Psoas muscle (tissue), 7 donors: ENCODE measurements at regions not wholly inside any gene's neighbourhood (a gene's known extent, or its start where the extent isn't known, plus 50 kb on each side); places are given as distances from the start of the nearest gene placed in this dataset.

Source experiments
- ATAC-seq, 4 donors: fragments of 200-7000 bp; cut with Tn5 transposase; one replicate each; pipeline ENCODE4 v1.9.1; 2020; ENCODE audit warnings: moderate library complexity in 3 of 4, mild to moderate bottlenecking in 2 of 4
- DNase-seq, 2 donors: peaks; one replicate each; pipeline ENCODE4 v3.0.0-alpha.2; 2020
- H3K27ac ChIP-seq: fragments of 200-600 bp; one replicate; pipeline ENCODE4 v1.8.0; 2022
- H3K27me3 ChIP-seq, 3 donors: fragments of 200-600 bp in 1 of 3; one replicate each; pipeline versions ENCODE4 v1.6.1 to v1.8.0; 2013 to 2022; ENCODE audit warnings: low read length in 2 of 3, mild to moderate bottlenecking in 2 of 3, moderate library complexity in 1 of 3; ENCODE audit not compliant: insufficient read depth in 3 of 3
- H3K36me3 ChIP-seq, 2 donors: fragments of 200-600 bp in 1 of 2; one replicate each; pipeline versions ENCODE4 v1.6.1 to v1.8.0; 2013 to 2022; ENCODE audit warnings: low read depth in 1 of 2, mild to moderate bottlenecking in 1 of 2, moderate library complexity in 1 of 2; ENCODE audit not compliant: insufficient read depth in 1 of 2
- H3K4me1 ChIP-seq: fragments of 200-600 bp; one replicate; pipeline ENCODE4 v1.8.0; 2022
- H3K4me3 ChIP-seq: fragments of 200-600 bp; one replicate; pipeline ENCODE4 v1.8.0; 2022; ENCODE audit warnings: mild to moderate bottlenecking
- H3K9me3 ChIP-seq: fragments of 200-600 bp; one replicate; pipeline ENCODE4 v1.8.0; 2022
- CTCF ChIP-seq: fragments of 200-600 bp; IDR thresholded peaks from one replicate; pipeline ENCODE4 v1.8.0; 2022; ENCODE audit warnings: antibody characterized with exemption
- WGBS, 3 donors: extraction: QIAGEN DNeasy Blood & Tissue Kit; methylation state at CpG; one replicate each; pipeline versions ENCODE4 v1.1.6 to v1.1.7; 2013; 5-methylcytosine and 5-hydroxymethylcytosine counted together
- intact Hi-C, 2 donors: fragments of 100-400 bp; cut with DNase I; formaldehyde crosslinking; loops; one replicate each; pipeline versions ENCODE4 v1.11.0 to v1.14.2; 2022
- donor health status: healthy with polysubstance abuse.
- donor health status: DM: no; HTN: no; CAD: no; lungs with moderate emphysema.
- donor health status: Bipolar disorder and iron deficiency.
- donor health status: healthy.
- donor health status: DM: yes; HTN: yes; CAD: no.
- donor health status: DM: no; HTN: no; CAD: no.
- donor health status: DM: yes; HTN: yes; CAD: no.

- no peak overlapping the region for H3K27ac ChIP-seq
- TF ChIP-seq CTCF = no peak
- no peaks in the 10 kb centered on the region for H3K27me3 ChIP-seq
- DNase-seq (no peak), ATAC-seq (no peak)
- H3K4me1 ChIP-seq = no peaks in the 10 kb centered on the region
- no peaks in the 10 kb centered on the region for H3K36me3 ChIP-seq
- no peaks in the 10 kb centered on the region for H3K9me3 ChIP-seq
- H3K4me3 ChIP-seq = no peak overlapping the region
- intact Hi-C loops = loop anchor here in 1 of 2 donors (10.0 kb wide), 1 partner anchor 567 kb away; no protein-coding TSS in a partner anchor
- WGBS, 3 donors = 18 to 28% (median 25%) methylated on average over 1 of the region's 1 CpG
Measured at GRCh38 chr10:118102121-118102520, 55.4 kb upstream of the RAB11FIP2 start.

GRCh38 chr10:118101501-118101900 lies 54.8 kb upstream of the RAB11FIP2 start:
- H3K4me3 ChIP-seq = no peak overlapping the region
- no peak for TF ChIP-seq CTCF
- no peak for ATAC-seq
- H3K27me3 ChIP-seq = no peaks in the 10 kb centered on the region
- H3K4me1 ChIP-seq = no peaks in the 10 kb centered on the region
- no peak overlapping the region for H3K27ac ChIP-seq
- H3K36me3 ChIP-seq = no peaks in the 10 kb centered on the region
- intact Hi-C loops = loop anchor here in 1 of 2 donors (10.0 kb wide), 1 partner anchor 567 kb away; no protein-coding TSS in a partner anchor
- DNase-seq = no peak
- 30 to 43% (median 30%) methylated on average over 3 of the region's 3 CpGs for WGBS, 3 donors
- no peaks in the 10 kb centered on the region for H3K9me3 ChIP-seq
